ENCODE measurements at regions not wholly inside any gene's neighbourhood (a gene's known extent, or its start where the extent isn't known, plus 50 kb on each side); places are given as distances from the start of the nearest gene placed in this dataset.

GRCh38 chr18:78584459-78585022 is 395.1 kb upstream of the SALL3 start:
- DNase-seq, result no peak
- intact Hi-C loops (cut with DNase I), result no loop called here

GRCh38 chr18:78586586-78586985 is 393.0 kb upstream of the SALL3 start:
- intact Hi-C loops (cut with DNase I), result no loop called here
- no peak for DNase-seq

- intact Hi-C loops (cut with DNase I), result no loop called here
- no peak for DNase-seq
Measured at GRCh38 chr18:78587096-78587495, 392.5 kb upstream of the SALL3 start.

- intact Hi-C loops (cut with DNase I), result no loop called here
- DNase-seq, result no peak
Measured at GRCh38 chr18:78587626-78588600, 391.7 kb upstream of the SALL3 start.

- intact Hi-C loops (cut with DNase I), result no loop called here
Measured at GRCh38 chr18:78589916-78590437, 389.6 kb upstream of the SALL3 start.

GRCh38 chr18:78595453-78595852 is 384.2 kb upstream of the SALL3 start:
- intact Hi-C loops (cut with DNase I), result no loop called here
- DNase-seq, result no peak

More at GRCh38 chr18:78589916-78590437, 389.6 kb upstream of the SALL3 start:
- DNase-seq, result no peak

GRCh38 chr18:78595924-78596573 is 383.6 kb upstream of the SALL3 start:
- intact Hi-C loops (cut with DNase I), result no loop called here
- DNase-seq, result no peak

- intact Hi-C loops (cut with DNase I), result no loop called here
- DNase-seq, result no peak
Measured at GRCh38 chr18:78596794-78597345, 382.7 kb upstream of the SALL3 start.

- DNase-seq, result no peak
- intact Hi-C loops (cut with DNase I), result no loop called here
Measured at GRCh38 chr18:78601349-78601748, 378.3 kb upstream of the SALL3 start.

- DNase-seq, result no peak
- intact Hi-C loops (cut with DNase I), result no loop called here
Measured at GRCh38 chr18:78601923-78602322, 377.7 kb upstream of the SALL3 start.

- intact Hi-C loops (cut with DNase I), result no loop called here
- no peak for DNase-seq
Measured at GRCh38 chr18:78602430-78602829, 377.2 kb upstream of the SALL3 start.

GRCh38 chr18:78603102-78603983 is 376.3 kb upstream of the SALL3 start:
- no peak for DNase-seq
- intact Hi-C loops (cut with DNase I), result no loop called here

- intact Hi-C loops (cut with DNase I), result no loop called here
- no peak for DNase-seq
Measured at GRCh38 chr18:78605255-78605654, 374.4 kb upstream of the SALL3 start.

- no peak for DNase-seq
- intact Hi-C loops (cut with DNase I), result no loop called here
Measured at GRCh38 chr18:78607221-78607620, 372.4 kb upstream of the SALL3 start.

GRCh38 chr18:78607784-78608183 is 371.8 kb upstream of the SALL3 start:
- intact Hi-C loops (cut with DNase I), result no loop called here
- no peak for DNase-seq

- intact Hi-C loops (cut with DNase I), result no loop called here
- DNase-seq, result no peak
Measured at GRCh38 chr18:78610179-78610578, 369.4 kb upstream of the SALL3 start.

- DNase-seq, result peak in 1 of 10 donors; percentile 70
- intact Hi-C loops (cut with DNase I), result no loop called here
Measured at GRCh38 chr18:78611201-78611800, 368.3 kb upstream of the SALL3 start.

GRCh38 chr18:78611869-78612268 is 367.7 kb upstream of the SALL3 start:
- peak in 1 of 10 donors; percentile 66 for DNase-seq
- intact Hi-C loops (cut with DNase I), result no loop called here

- no peak for DNase-seq
- intact Hi-C loops (cut with DNase I), result no loop called here
Measured at GRCh38 chr18:78612318-78612717, 367.3 kb upstream of the SALL3 start.

Data from posterior cingulate gyrus (tissue), 11 donors.